SK-MEL-5 (cell line): ENCODE measurements at regions not wholly inside any gene's neighbourhood (a gene's known extent, or its start where the extent isn't known, plus 50 kb on each side); places are given as distances from the start of the nearest gene placed in this dataset.
"Not testable (repeated sequence)": the region's sequence is repeated elsewhere in the genome, so short reads cannot be mapped to it uniquely, and the experiment has no call there.

Experiments
- DNase-seq: peaks from one replicate; pipeline ENCODE4 v3.0.0-alpha.2; 2016; ENCODE audit warnings: low read depth, low spot score
- in situ Hi-C: cut with HindIII; loops from 2 replicates; pipeline ENCODE4 v1.10.0; 2016; ENCODE audit warnings: low sequenced_read_pairs, high pct_unique_total_duplicates, low pct_unique_long_range_greater_than_20kb

- in situ Hi-C loops = no loop called here
These were observed 99.5 kb upstream of the LYPLAL1 start for GRCh38 chr1:219074084-219074728.

GRCh38 chr1:219075121-219075879 lies 98.4 kb upstream of the LYPLAL1 start:
- in situ Hi-C loops = no loop called here
- DNase-seq = no peak

More at GRCh38 chr1:219074084-219074728, 99.5 kb upstream of the LYPLAL1 start:
- DNase-seq = no peak

GRCh38 chr1:219076326-219076937 lies 97.2 kb upstream of the LYPLAL1 start:
- no peak for DNase-seq
- in situ Hi-C loops = no loop called here

- in situ Hi-C loops, DNase-seq: not testable (repeated sequence)
These were observed 95.9 kb upstream of the LYPLAL1 start for GRCh38 chr1:219077767-219078166.

- no peak for DNase-seq
- in situ Hi-C loops = no loop called here
These were observed 91.4 kb upstream of the LYPLAL1 start for GRCh38 chr1:219081943-219082925.

GRCh38 chr1:219083631-219084030 lies 90.0 kb upstream of the LYPLAL1 start:
- no peak for DNase-seq
- in situ Hi-C loops = no loop called here

GRCh38 chr1:219085082-219085481 lies 88.6 kb upstream of the LYPLAL1 start:
- in situ Hi-C loops = no loop called here
- DNase-seq = no peak

- in situ Hi-C loops = no loop called here
- DNase-seq = no peak
These were observed 87.7 kb upstream of the LYPLAL1 start for GRCh38 chr1:219085988-219086387.

GRCh38 chr1:219086956-219087469 lies 86.7 kb upstream of the LYPLAL1 start:
- in situ Hi-C loops = no loop called here
- DNase-seq = no peak

- DNase-seq = no peak
- in situ Hi-C loops = no loop called here
These were observed 84.7 kb upstream of the LYPLAL1 start for GRCh38 chr1:219088778-219089557.

GRCh38 chr1:219090607-219091006 lies 83.1 kb upstream of the LYPLAL1 start:
- no peak for DNase-seq
- in situ Hi-C loops = no loop called here

- in situ Hi-C loops = no loop called here
- no peak for DNase-seq
These were observed 81.5 kb upstream of the LYPLAL1 start for GRCh38 chr1:219092206-219092605.

GRCh38 chr1:219099307-219099706 lies 74.4 kb upstream of the LYPLAL1 start:
- no peak for DNase-seq
- in situ Hi-C loops = no loop called here

GRCh38 chr1:219100059-219100458 lies 73.6 kb upstream of the LYPLAL1 start:
- in situ Hi-C loops = no loop called here
- DNase-seq = no peak

GRCh38 chr1:219102466-219102865 lies 71.2 kb upstream of the LYPLAL1 start:
- DNase-seq, in situ Hi-C loops: not testable (repeated sequence)

GRCh38 chr1:219105893-219106292 lies 67.8 kb upstream of the LYPLAL1 start:
- no peak for DNase-seq
- in situ Hi-C loops = no loop called here
